HG03060 (cell line): ENCODE measurements at regions not wholly inside any gene's neighbourhood (a gene's known extent, or its start where the extent isn't known, plus 50 kb on each side); places are given as distances from the start of the nearest gene placed in this dataset.
"Not testable (repeated sequence)": the region's sequence is repeated elsewhere in the genome, so short reads cannot be mapped to it uniquely, and the experiment has no call there.

ENCODE experiments used
- ATAC-seq: cut with Tn5 transposase; IDR thresholded peaks from one replicate; pipeline ENCODE4 v1.9.1; 2021; ENCODE audit warnings: low read depth, moderate number of reproducible peaks; ENCODE audit not compliant: unreplicated experiment

DNA sequence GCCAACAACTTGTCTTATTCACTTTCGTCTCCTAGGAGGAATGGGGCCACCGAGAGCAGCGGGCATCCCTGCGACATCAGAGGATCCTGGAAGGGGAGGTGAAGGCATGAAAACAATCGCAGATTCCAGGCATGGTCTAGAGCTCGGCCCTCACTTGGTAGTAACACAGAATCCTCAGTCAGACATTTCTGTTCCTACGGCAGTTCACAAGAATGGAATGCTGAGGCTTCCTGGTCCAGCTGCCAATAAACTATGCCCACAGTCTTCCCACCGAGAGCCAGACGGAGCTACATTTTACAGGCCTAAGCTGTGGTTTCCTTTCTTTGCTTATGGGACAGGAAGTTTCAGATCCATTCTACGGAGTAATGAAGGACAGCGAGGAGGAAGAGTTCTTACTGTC is 75.8 kb downstream of the OR13A1 start:
- no peak for ATAC-seq

DNA sequence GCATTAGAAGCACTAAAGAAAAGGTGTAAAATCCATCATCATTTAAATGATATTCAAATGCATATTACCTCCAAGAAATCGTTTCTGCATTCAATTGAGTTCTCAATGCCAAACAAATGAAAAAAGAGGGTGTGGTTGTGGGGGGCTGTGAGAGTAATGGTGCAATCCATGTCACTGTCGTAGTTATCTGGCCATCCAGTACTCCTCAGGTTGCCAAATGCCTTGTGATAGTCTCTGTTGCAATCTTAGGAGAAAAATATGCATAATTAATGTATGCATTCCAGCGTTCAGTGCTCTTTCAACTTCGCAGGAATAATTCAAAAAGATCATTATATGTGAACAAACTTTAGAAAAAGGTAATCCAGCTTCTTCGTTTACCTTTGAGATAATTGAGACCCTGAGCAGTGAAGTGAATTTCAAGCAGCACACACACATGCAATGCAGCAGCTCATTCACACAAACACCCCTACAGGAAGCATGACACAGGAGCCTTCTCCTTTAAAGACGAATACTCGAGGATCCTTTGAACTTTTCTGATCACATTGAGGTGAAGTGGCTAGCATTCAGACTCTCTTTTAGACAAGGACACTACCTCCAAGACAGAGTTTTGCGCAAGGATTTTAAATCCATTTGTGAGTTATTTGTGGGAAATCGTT is 73.4 kb downstream of the OR13A1 start:
- ATAC-seq, result no peak

- no peak for ATAC-seq
Measured at GRCh38 chr10:45243261-45243660, 72.1 kb downstream of the OR13A1 start.

GRCh38 chr10:45246522-45246921 is 68.9 kb downstream of the OR13A1 start:
- no peak for ATAC-seq

DNA sequence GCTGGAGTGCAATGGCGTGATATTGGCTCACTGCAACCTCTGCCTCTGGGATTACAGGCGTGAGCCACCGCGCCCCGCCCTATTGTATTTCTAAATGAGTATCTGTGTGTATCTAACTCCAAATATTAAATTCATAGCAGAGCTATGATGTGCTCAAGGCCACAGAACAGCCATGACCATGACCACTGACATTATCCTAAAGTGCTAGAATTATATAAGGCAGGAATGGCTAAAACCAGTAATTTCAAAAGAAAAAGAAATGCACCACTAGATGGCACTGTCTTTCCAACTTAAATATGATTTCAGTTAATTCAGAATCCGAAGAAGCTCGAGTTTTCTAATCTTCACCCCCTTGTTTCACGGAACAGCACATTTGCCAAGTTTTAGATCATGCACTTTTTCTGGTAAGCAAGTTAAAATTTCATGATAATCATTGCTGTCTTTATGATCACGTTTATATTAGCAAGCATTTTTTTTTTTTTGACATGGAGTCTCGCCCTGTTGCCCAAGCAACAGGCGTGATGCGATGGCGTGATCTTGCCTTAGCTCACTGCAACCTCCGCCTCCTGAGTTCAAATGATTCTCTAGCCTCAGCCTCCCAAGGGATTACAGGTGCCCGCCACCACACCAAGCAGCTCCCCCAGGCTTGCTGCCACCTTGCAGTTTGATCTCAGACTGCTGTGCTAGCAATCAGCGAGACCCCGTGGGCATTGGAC is 65.3 kb downstream of the OR13A1 start:
- ATAC-seq, result peak; percentile 84

- ATAC-seq, result not testable (repeated sequence)
Measured at GRCh38 chr10:45250694-45251075, 64.7 kb downstream of the OR13A1 start.
